Upper lobe of left lung (tissue), 6 donors: ENCODE measurements at regions not wholly inside any gene's neighbourhood (a gene's known extent, or its start where the extent isn't known, plus 50 kb on each side); places are given as distances from the start of the nearest gene placed in this dataset.
A peak's percentile ranks its signal among the peaks of the same experiment; 100 is the strongest.

Experiments used
- ATAC-seq, 2 donors: fragments of 200-7000 bp; cut with Tn5 transposase; one replicate each; pipeline ENCODE4 v1.9.1; 2022; ENCODE audit warnings: mild to moderate bottlenecking in 2 of 2, moderate library complexity in 2 of 2; ENCODE audit not compliant: low FRiP score in 2 of 2
- DNase-seq, 2 donors: peaks; one replicate each; pipeline ENCODE4 v3.0.0-alpha.2; 2019 to 2020
- H3K27ac ChIP-seq, 4 donors: fragments of 200-600 bp; sonication (generic); one replicate each; pipeline ENCODE4 v1.5.1; 2016 to 2019
- H3K27me3 ChIP-seq, 4 donors: fragments of 200-600 bp; sonication (generic); one replicate each; pipeline ENCODE4 v1.5.1; 2017 to 2019
- H3K36me3 ChIP-seq, 4 donors: fragments of 200-600 bp; sonication (generic); one replicate each; pipeline ENCODE4 v1.5.1; 2016 to 2019
- H3K4me1 ChIP-seq, 4 donors: fragments of 200-600 bp; sonication (generic); one replicate each; pipeline ENCODE4 v1.5.1; 2018 to 2019
- H3K4me3 ChIP-seq, 4 donors: fragments of 200-600 bp; sonication (generic); one replicate each; pipeline ENCODE4 v1.5.1; 2017 to 2019; ENCODE audit warnings: mild to moderate bottlenecking in 2 of 4, moderate library complexity in 1 of 4
- H3K9me3 ChIP-seq, 4 donors: fragments of 200-600 bp; sonication (generic); one replicate each; pipeline ENCODE4 v1.5.1; 2018 to 2019
- EP300 ChIP-seq, 4 donors: sonication (generic); formaldehyde crosslinking; IDR thresholded peaks; one replicate each; pipeline ENCODE4 v1.5.1; 2017; ENCODE audit warnings: antibody characterized with exemption in 4 of 4, control low read depth in 2 of 4
- POLR2A ChIP-seq, 4 donors: fragments of 450-650 bp; IDR thresholded peaks; one replicate each; pipeline ENCODE4 v1.5.1; 2016 to 2017; ENCODE audit warnings: antibody characterized with exemption in 4 of 4, mild to moderate bottlenecking in 2 of 4
- POLR2AphosphoS5 ChIP-seq, 2 donors: sonication (generic); formaldehyde crosslinking; IDR thresholded peaks; one replicate each; pipeline ENCODE4 v1.5.1; 2017; ENCODE audit warnings: antibody characterized with exemption in 2 of 2
- WGBS, 2 donors: methylation state at CpG; one replicate each; pipeline ENCODE4 v1.1.5; 2017 to 2018; 5-methylcytosine and 5-hydroxymethylcytosine counted together
- TF ChIP-seq, protein P1 (sequence below), 6 experiments: fragments of 450-650 bp in 4 of 6; fragments of 200-600 bp in 2 of 6; sonication (generic) in 2 of 6; IDR thresholded peaks; one replicate each; pipeline ENCODE4 v1.5.1; 2016 to 2019; ENCODE audit warnings: antibody characterized with exemption in 6 of 6
- donor health status: DM: no; HTN: no; CAD: no; lungs with moderate emphysema.
- donor health status: DM: no; HTN: yes; CAD: no; lungs with severe emphysema.

DNA sequence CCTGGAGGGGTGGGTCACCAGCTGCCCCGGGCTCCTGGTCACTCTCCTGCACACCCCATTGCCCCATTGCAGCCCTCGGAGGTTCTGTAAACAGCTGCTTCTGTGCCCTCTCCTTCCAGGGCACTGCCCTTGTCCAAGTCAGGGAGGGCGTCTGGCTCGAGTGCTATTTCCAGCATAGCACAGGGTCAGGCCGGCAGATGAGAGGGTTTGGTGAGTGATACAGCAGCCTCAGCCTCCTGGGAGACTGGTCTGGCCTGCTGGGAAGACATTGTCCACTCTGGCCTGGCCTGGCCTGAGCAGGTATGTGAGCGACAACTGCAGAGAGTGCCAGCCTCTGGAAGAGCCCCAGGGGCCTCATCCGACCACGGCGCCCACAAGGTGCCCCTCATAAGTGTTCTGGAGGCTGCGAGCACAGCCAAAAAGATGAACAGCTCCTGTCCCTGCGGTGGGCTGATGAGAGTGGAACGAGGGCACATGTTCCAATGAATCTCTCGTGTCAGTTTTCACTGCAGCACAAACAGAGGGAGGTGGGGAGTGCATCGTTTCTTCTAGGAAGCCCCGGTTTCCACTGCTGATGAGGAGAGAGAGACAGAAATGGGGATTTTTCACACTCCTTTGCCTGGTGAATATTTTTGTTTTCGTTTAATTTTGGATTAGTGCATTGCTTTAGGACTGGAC, 105.8 kb upstream of the SDK2 start:
- H3K27me3 ChIP-seq = no peaks in the 10 kb centered on the region
- H3K4me3 ChIP-seq = no peak overlapping the region
- no peaks in the 10 kb centered on the region for H3K36me3 ChIP-seq
- peak in 1 of 2 donors; percentile 22 for DNase-seq
- H3K27ac ChIP-seq = no peak overlapping the region
- 79 to 81% methylated on average over 11 to 16 of the region's 16 CpGs for WGBS, 2 donors
- H3K9me3 ChIP-seq = no peaks in the 10 kb centered on the region
- no peaks in the 10 kb centered on the region for H3K4me1 ChIP-seq
- TF ChIP-seq, protein P1, sequence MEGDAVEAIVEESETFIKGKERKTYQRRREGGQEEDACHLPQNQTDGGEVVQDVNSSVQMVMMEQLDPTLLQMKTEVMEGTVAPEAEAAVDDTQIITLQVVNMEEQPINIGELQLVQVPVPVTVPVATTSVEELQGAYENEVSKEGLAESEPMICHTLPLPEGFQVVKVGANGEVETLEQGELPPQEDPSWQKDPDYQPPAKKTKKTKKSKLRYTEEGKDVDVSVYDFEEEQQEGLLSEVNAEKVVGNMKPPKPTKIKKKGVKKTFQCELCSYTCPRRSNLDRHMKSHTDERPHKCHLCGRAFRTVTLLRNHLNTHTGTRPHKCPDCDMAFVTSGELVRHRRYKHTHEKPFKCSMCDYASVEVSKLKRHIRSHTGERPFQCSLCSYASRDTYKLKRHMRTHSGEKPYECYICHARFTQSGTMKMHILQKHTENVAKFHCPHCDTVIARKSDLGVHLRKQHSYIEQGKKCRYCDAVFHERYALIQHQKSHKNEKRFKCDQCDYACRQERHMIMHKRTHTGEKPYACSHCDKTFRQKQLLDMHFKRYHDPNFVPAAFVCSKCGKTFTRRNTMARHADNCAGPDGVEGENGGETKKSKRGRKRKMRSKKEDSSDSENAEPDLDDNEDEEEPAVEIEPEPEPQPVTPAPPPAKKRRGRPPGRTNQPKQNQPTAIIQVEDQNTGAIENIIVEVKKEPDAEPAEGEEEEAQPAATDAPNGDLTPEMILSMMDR (IDR thresholded peaks at IDR 0.05) = no peak
- TF ChIP-seq POLR2A (IDR thresholded peaks at IDR 0.05) = no peak
- TF ChIP-seq EP300 (IDR thresholded peaks at IDR 0.05) = no peak
- TF ChIP-seq POLR2AphosphoS5 (IDR thresholded peaks at IDR 0.05) = no peak
- no peak for ATAC-seq

DNA sequence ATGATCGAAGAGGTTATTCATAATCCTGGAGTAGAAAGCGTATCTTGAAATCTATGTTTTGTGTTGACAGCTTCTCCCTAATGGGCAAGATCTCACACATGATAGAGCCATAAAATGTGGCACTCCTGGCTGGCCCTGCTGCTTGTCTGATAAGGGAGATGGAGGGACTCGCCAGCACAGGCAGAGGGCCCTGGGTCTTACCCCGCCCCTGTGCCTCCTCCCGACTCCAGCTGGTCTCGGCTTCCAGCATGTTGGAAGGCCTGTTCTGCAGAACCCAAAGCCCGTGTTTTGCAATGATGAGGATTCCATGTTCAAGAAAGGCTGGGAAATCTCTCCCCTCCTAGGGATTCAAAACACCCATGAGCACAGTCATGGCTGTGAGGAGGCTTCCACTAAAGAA, 106.7 kb upstream of the SDK2 start:
- Histone ChIP-seq H3K36me3 (no peaks in the 10 kb centered on the region), H3K9me3 (no peaks in the 10 kb centered on the region), H3K4me1 (no peaks in the 10 kb centered on the region), H3K4me3 (no peak overlapping the region), H3K27ac (no peak overlapping the region), H3K27me3 (no peaks in the 10 kb centered on the region)
- ATAC-seq (no peak), DNase-seq (peak in 1 of 2 donors; percentile 12)
- WGBS, 2 donors = 72 to 77% methylated on average over 7 of the region's 7 CpGs
- TF ChIP-seq EP300 (IDR thresholded peaks at IDR 0.05) (no peak), POLR2A (IDR thresholded peaks at IDR 0.05) (no peak), POLR2AphosphoS5 (IDR thresholded peaks at IDR 0.05) (no peak)
- TF ChIP-seq, protein P1 (IDR thresholded peaks at IDR 0.05) = no peak

DNA sequence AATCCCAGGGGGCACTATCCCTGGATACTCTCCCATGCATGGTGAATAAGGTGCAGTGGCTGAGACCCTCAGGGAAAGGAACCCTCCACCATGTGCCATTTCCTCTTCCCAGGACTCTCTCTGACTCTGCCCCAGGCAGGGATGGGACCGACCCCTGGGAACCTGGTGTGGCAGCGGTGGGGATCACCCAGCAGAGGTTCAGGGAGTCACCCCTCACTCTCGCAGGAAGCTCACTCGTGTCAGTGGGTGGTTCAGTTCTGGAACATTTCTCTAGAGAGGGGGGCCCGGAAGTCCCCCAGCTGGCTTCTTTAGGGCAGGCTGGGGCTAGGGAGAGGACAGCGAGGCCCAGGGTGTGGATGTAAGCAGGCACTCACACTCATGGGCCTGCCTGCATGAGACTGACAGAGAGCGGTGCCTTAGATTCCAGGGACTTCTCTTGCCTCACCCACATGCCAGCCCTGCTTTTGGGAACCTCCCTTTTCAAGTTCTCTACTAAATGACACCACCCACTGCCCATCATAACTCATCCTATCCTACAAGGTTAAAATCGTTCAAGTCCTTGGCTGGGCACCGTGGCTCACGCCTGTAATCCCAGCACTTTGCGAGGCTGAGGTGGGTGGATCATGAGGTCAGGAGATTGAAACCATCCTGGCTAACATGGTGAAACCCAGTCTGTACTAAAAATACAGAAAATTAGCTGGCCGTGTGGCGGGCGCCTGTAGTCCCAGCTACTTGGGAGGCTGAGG, 109.7 kb upstream of the SDK2 start:
- ATAC-seq = no peak
- H3K27ac ChIP-seq = no peak overlapping the region
- TF ChIP-seq POLR2A (IDR thresholded peaks at IDR 0.05) = no peak
- TF ChIP-seq EP300 (IDR thresholded peaks at IDR 0.05) = no peak
- TF ChIP-seq, protein P1 (IDR thresholded peaks at IDR 0.05) = no peak
- TF ChIP-seq POLR2AphosphoS5 (IDR thresholded peaks at IDR 0.05) = no peak

DNA sequence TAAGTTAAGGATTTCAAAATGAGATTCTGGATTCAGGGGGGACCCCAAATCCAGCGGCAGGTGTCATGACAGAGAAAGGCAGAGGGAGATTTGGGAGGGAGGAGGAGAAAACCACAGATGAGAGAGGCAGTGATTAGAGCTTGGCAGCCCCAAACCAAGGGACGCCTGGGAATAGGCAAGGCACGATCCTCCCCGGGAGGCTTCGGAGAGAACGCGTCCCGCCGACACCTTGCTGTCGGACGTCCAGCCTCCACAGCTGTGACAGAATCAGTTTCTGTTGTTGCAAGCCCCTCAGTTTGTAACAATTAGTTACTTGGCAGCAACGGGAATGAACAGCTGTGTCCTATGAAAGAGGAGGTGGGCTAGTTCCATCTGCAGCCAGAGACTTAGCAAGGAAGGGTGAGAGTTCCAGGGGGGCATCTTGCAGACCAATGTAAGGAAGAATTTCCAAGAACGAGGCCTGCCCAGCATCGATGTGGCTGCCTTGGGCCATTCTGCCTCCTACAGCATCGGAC, 110.7 kb upstream of the SDK2 start:
- WGBS, 2 donors = 91% methylated on average over 15 of the region's 15 CpGs

More for the DNA sequence above, 109.7 kb upstream of the SDK2 start:
- Histone ChIP-seq H3K4me3 (no peak overlapping the region), H3K36me3 (no peaks in the 10 kb centered on the region), H3K4me1 (no peaks in the 10 kb centered on the region), H3K9me3 (no peaks in the 10 kb centered on the region), H3K27me3 (no peaks in the 10 kb centered on the region)
- WGBS, 2 donors = 87 to 91% methylated on average over 13 to 14 of the region's 14 CpGs
- no peak for DNase-seq

More for the DNA sequence above, 110.7 kb upstream of the SDK2 start:
- H3K9me3 ChIP-seq = no peaks in the 10 kb centered on the region
- H3K27ac ChIP-seq = no peak overlapping the region
- no peaks in the 10 kb centered on the region for H3K4me1 ChIP-seq
- TF ChIP-seq EP300 (IDR thresholded peaks at IDR 0.05) (no peak), POLR2AphosphoS5 (IDR thresholded peaks at IDR 0.05) (no peak), POLR2A (IDR thresholded peaks at IDR 0.05) (no peak)
- TF ChIP-seq, protein P1 (IDR thresholded peaks at IDR 0.05) = no peak
- DNase-seq = peak in 1 of 2 donors; percentile 25
- H3K4me3 ChIP-seq = no peak overlapping the region
- no peak for ATAC-seq
- no peaks in the 10 kb centered on the region for H3K27me3 ChIP-seq
- no peaks in the 10 kb centered on the region for H3K36me3 ChIP-seq
